NCI-H2107 (cell line): ENCODE measurements at regions not wholly inside any gene's neighbourhood (a gene's known extent, or its start where the extent isn't known, plus 50 kb on each side); places are given as distances from the start of the nearest gene placed in this dataset.

ENCODE experiments used
- DNase-seq: peaks from one replicate; lab custom pipeline; 2025; lab: John Stamatoyannopoulos, UW

DNA sequence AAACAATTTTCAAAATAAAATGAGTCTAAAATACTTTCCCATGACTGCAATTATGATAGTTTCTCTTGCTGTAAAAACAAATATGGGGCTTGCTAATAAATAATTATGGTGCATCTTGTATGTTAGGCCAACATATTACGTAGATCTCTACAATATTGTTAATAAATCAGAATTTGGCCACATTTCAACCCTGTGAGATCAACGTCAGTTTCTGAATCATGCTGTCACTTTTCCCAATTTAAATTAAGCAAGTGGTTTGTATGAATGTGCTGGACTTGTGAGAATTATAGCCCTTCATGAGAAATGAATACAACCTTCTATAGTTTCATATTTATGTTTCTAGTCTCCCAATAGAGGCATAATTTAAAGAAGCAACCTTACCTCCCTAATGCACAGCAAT is 808.9 kb downstream of the SUCLG1 start:
- DNase-seq = no peak

DNA sequence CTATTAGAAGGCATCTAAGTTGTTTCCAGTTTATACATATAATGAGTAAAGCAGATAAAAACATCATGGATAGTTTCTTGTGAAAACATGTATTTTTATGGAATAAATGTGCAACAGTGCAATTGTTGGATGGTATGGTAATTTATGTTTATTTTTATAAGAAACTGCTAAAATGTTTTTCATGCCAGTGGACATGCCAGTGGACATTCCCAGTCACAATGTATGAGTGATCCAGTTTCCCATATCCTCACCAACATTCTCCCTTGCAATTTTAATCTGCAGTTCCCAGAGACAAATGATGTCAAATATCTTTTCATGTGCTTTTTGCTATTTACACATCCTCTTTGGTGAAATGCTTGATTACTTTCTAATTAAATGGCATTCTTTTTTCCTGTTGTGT is 818.6 kb downstream of the SUCLG1 start:
- no peak for DNase-seq

DNA sequence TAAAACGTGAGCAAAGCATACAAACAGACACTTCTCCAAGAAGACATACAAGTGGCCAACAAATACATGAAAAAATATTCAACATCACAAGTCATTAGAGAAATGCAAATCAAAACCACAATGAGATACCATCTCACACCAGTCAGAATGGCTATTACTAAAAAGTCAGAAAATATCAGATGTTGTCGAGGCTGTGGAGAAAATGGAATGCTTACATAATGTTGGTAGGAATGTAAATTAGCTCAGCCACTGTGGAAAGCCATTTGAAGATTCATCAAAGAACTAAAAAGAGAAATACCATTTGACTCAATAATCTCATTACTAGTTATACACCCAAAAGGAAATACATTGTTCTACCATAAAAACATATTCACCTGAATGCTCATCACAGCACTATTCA is 825.7 kb downstream of the SUCLG1 start:
- no peak for DNase-seq

DNA sequence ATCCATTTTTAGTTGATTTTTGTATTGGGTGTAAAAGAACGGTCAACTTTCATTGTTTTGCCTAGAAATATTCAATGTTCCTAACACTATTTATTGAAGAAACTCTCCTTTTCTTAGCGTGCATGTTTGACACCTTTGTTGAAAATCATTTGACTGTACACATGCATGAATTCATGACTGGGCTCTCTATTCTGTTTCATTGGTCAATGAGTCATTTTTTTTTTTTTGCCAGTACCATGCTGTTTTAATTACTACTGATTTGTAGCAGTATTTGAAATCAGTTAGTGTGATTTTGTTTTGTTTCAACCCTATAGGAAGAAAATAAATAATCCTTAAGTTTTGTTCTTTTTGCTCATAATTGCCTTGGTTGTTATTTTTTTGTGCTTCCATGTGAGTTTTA is 828.7 kb downstream of the SUCLG1 start:
- DNase-seq = no peak

DNA sequence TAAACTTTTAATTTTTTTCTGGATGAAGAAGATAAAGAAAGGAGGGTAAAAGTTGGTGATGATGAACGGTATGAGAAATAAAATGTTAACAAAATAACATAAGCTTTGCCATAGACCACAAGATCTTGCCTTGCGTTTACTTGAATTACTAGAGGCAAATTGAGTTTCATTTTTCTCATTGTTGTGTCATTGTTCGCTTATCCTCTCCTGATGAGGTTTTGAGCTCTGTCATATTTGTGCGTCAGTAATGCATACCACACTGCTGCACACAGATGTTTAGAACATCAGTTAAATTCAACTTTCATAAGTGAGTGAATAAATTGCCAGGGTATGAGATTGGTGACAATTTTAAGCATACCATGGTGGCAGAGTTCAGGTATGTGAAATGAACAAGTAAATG is 843.6 kb downstream of the SUCLG1 start:
- no peak for DNase-seq

DNA sequence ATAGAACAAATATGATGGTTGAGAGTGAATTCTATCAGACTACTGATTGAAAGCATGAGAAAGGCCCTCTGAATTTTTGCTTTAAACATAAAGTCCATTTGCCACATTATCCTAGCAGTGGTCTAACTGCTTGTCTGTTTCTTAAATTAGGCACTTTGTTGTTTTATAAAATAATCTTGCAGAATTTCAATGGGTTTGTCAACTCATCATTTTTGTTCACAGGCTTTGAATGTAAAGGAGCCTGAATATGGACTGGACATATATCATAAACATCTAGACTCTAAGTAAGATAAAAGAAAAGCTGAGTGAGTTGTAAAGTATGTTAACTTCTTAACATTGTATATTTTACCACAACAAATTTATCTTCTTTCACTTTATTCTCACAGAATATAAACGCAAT is 845.9 kb downstream of the SUCLG1 start:
- DNase-seq = no peak

DNA sequence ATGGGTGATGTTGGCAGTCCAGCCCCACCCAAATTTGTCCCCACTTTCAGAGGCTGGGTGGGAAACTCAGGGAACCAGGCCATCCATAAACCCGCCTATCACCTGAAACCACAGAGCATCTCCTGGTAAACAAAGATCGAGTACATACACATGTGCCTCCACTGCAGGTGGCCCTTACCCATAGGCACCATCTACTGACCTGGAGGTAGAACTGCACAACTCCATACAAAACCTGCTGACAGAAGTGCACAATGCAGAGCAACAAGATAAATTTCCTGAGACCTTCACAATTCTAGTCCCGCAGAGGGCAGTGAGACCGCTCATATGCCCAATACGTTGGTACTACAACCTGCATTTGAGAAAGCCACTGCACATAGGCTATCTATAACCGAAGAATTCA is 856.3 kb downstream of the SUCLG1 start:
- no peak for DNase-seq

DNA sequence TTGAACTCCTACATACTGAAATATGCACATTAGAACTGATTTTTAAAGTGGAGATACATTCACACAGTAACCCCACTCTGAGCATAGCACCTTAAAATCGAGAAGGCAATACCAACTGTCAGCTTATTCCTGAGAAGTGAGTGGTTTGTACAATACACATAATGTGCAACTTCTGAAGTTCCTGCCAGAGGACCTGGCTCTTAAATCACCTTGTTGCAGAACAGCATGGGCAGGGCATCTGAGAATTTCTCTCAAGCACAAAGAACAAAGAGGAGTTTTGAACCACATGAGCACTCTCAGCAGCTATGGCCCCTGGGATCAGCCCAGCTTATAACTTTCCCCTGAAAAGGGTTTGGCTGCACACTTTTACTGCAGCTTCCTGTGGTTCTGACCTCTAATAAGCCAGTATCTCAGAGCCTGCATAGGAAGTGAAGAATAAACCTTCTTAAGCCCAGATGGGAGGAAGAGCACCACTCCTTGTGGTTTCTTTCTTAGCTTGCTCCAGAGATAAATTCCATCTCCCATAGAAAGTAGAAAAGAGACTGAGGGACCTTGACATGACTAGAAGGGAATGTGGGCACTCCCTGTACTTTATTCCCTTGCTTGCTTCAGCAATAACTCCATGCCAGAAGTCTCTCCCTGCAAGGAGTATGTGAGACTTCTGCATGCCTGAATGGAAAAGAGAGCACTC is 862.3 kb downstream of the SUCLG1 start:
- DNase-seq = no peak

DNA sequence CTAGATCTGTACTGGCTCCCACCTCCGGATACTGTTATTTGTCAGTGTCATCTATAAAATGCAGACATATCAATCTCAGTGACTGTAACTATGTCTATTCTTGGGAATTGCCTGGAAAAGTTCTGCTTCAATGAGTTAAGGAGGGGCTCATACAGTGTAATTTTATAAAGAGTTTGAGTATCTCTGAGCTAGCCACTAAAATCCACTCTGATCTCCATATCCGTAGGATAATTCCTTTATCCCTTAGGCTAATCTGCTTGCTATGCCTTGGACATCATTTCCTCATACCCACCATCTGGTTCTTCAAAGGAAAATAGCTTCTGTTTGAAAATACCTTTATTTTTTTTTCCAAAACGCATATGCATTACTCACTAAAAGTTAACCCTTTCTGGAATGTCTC is 863.2 kb downstream of the SUCLG1 start:
- DNase-seq = no peak

DNA sequence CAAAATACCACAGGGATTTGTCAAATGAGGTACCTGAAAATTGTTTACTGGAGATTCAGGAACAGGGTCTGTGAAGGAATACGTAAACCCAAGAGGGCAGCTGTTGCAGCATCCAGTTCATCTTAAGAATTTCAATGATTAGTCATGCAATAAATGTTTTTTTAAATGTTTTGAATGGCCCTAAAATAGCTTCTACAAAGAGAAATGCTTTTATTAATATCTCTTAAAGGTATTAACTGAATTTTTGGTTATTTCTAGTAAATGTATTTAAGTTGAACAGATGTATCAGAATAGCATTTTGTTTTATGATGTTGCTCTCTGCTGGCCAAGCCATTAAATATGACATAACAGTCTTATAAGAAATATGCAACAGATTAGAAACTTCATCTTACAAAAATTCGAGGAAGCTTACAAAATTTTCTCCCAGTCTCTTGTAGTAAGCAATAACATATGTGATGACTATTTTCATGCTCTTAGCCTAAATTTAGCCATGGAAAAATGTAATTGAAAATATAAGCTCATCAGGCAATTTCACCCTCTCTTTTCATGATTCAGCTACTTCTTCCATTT is 863.9 kb downstream of the SUCLG1 start:
- DNase-seq = no peak

DNA sequence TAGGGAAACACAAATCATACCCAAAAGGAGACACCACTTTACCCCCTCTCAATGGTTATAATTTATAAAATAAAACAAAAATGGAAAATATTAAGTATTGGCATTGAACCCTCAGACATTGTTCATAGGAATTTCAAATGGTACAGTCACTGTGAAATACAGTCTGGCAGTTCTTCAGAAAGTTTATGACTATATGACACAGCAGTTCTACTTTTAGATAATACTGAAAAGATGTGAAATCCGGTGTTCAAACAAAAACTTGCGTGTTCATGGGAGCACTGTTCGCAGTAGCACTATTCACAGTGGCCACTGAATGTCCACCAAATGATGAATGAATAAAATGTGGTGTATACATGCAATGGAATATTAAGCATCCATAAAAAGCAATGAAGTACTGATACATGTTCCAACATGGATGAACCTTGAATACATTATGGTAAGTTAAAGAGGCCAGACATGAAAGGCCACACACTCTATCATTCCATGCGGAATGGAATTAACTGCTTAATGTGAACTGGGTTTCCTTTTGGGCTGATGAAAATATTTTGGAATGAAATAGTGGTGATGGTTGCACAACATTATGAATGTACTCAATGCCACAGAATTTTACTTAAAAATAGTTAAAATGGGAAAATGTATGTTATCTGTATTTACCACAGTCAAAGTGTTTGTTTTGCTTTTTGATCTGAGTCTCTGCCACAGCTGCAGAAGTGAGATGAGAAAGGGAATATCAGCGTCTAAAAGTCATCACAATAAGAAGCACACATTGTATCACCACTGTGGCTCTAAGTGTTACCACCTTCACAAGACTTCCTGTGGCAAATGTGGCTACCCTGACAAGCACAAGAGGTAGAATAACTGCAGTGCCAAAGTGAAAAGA is 864.6 kb downstream of the SUCLG1 start:
- DNase-seq = no peak

DNA sequence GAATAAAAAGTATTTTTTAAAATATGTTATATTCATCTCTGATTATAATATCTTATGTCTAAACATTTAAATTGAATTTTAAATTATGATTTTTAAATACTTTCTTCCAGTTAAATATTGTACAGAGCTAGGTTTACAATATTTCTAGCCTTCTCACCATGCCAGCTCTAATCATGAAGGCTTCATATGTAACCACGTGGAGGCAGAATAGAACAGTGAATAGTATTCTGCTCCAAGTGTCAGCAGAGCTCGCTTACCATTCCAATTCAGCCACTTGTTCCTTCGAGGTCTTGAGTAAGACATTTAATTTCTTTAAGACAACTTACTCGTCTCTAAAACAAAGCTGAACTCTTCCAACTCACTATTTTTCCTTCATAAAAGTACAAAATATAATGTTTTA is 871.8 kb downstream of the SUCLG1 start:
- no peak for DNase-seq

DNA sequence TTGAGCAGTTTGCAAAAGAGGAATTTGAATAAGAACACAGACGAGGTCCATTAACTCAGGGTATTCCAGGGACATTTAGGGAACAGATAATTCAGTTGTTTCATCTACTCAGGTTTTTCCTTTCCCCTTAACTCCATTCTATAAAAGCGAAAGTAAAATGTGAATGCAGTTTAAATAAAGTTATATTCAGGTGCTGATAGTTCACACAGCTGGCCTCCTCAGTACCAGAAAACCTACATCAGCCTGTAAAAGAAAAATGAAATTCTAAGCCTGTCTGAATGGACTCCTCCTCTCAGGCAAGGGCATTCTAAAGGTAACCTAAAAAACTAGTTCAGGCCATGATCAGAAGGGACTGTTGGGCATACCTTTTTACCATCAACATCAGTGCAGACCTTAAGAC is 873.8 kb downstream of the SUCLG1 start:
- no peak for DNase-seq

DNA sequence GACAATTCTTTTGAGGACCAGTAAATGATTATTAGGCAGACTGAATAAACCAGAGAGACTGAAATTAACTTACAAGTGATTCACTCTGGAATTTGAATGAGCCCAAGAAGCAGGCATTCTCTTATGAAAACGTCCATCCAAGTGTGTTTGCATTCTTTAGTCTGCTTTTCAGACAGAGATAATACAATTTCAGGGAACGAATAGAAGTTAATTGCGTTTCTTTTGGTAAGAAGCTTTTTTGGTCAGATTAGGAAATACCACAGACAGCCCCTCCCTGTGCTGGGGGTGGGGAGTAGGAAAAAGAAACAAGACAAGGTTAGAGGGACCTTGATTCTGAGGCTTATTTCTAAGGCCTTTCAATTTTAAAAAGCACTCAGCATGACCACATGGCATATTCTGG is 874.4 kb downstream of the SUCLG1 start:
- DNase-seq = no peak

DNA sequence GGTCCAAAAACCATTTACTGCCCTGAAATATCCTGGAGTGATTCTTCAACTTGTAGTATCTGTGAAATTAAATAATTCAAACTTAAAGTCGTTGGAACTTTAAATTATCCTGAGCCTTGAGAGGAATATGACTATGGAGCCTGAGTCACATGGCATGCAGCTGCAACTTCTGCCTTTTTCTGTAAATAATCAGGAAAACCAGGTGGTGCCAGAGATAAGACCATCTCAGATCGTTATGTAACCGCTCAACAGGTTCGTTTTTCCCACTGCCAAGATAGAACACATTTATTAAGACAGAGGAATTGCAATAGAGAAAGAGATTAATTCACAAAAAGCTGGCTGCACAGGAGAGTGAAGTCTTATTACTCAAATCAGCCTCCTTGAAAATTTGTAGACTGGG is 876.5 kb downstream of the SUCLG1 start:
- DNase-seq = no peak

DNA sequence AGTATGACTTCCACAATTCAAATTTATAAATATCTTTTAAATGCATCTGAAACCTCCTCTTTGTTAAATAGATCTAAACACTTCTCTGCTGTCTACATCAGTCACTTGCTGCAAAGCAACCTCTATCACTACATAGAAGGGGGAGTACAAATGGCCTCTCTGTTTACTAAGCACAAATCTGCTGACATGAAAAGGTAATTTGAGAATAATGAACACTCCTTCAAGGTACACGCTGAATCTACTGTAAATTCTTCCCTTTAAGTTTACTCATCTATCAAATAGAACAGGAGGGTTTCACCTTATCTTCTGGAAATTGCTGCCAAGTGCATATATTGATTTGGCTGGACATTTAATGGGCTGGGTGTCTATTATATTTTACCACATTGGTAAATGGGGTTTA is 879.6 kb downstream of the SUCLG1 start:
- DNase-seq = no peak

DNA sequence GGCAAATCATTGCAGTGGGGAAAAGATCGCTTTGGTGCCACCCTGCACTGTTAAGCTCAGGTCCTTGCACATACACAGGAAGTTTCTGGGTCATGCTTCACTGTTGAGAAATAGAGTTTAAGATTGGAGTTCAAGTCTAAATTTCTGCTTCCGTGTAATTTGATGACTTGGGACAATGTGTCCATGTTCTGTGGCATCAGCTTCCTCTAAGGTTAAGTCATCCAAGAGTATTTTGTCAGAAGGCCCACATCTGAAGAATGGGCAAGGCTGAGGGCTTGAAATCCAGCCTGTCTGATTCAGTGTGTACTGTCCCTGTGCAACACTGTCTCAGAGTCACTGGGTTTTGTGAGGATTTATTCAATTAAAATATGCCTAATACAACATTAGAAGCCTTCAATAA is 880.7 kb downstream of the SUCLG1 start:
- no peak for DNase-seq

DNA sequence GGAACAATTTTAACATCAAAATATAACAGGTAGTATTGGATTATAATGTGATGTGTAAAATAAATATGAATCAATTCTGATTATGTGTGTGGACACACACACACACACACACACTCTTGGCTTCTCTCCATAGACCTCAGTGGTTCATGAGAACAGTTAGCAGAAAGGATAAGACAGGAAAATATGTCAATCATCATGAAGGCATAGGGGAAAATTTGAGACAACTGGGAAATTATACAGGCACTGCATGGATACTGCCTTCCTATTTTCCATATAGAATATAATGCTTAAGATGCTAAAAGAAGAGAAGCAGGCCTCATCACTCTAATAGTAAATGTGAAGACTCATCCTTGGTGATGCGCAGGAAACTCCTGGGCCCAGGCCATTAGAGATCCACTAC is 884.5 kb downstream of the SUCLG1 start:
- no peak for DNase-seq

DNA sequence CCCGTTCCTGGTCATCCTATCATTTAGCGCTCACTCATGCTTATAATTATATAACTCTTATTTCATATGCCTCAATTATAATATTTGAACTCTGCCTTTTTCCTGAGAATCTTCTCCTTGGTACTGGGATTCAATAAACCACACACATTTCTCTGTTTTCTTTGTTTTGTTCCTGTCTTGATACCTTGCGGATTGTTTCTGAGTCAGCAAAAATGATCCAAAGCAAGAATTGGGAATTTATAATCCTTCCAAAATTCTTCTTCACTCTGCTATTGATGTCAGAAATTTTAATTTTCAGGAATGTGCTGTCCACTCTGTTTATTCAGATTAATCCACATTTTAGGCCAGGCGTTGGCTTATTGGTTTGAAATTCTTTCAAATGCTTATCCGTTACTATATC is 886.0 kb downstream of the SUCLG1 start:
- DNase-seq = no peak

DNA sequence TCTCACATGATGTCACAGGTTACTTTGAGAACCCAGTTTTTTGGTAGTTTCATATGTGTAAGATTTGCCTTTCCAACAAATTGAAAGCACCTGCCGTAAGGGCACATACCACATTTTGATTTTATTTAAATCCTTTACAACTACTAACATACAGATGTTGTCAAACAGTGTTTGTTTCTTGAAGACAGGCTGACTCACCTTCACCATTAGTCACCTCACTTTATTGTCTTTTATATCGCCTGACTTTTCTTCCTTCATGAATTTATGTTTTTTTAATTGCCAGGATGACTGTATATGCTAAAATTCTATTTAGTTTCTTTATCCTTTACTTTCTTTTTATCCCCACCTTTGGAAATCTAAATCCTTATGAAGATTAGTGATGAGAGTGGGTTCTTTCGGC is 886.7 kb downstream of the SUCLG1 start:
- DNase-seq = no peak

DNA sequence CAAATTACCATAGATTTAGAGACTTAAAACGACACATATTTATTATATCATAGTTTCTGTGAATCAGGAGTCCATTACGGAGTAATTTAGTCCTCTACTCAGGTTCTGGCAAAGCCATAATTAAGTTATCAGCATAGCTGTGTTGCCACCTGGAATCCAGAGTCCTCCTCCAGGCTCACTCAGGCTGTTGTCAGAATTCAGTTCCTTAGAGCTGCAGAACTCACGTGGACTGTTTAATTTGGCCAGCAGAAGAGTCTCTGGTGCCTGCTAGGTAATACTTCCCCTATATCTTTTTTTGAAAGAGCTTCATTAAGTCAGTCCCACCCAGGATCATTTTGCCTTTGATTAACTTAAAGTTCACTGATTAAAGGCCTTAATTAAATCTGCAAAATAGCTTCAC is 891.5 kb downstream of the SUCLG1 start:
- no peak for DNase-seq

DNA sequence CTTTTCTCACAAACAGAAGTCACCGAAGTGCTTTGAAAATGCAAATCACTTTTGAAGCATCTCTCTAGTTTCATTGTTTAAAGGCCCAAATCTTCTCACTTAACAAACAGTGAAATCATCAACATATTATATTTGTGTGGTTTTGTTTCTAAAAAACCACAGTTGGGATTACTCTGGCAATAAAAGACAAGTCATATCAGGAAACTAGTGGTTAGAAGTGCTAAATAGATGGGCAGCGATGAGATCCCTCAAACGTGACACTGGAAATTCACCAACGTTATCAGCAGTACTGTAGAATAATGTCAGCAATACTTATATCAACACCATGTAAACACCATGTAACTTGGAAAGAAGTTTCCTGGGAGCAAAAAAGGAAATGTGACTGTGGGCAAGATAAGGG is 893.5 kb downstream of the SUCLG1 start:
- no peak for DNase-seq

DNA sequence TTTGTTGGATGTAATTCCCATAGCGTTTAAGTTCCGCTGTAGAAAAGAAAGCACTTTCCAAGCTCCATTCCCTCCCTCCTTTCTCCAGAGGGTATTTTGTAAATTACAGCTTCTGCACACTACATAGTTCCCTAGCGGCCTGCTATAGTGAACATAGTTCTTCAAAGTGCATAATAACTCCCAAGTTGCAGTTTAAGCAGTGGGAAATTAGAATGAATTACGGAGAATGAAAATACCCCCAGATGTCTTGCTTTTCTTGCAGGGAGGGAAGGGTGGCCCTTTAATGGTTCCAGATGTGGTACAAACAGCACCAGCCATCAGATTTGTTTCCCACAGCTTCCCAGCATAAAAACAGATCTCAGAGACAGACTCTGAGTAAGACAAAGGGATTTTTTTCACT is 893.9 kb downstream of the SUCLG1 start:
- DNase-seq = no peak
